LNCaP clone FGC (cell line): ENCODE measurements at regions not wholly inside any gene's neighbourhood (a gene's known extent, or its start where the extent isn't known, plus 50 kb on each side); places are given as distances from the start of the nearest gene placed in this dataset.

Experiments
- DNase-seq: peaks from one replicate; pipeline ENCODE4 v3.0.0-alpha.2; 2011; ENCODE audit warnings: low read depth
- H3K4me3 ChIP-seq: 2 replicates; pipeline ENCODE4 v1.5.1; 2011; ENCODE audit warnings: mild to moderate bottlenecking, low read depth, low read length, control low read depth
- CTCF ChIP-seq: IDR thresholded peaks from 2 replicates; pipeline ENCODE4 v1.5.1; 2012; ENCODE audit warnings: mild to moderate bottlenecking; ENCODE audit not compliant: control insufficient read depth, insufficient read depth; ENCODE audit errors: extremely low read depth

- peak; percentile 42 for TF ChIP-seq CTCF
- no peak overlapping the region for H3K4me3 ChIP-seq
- no peak for DNase-seq
These were observed 467.5 kb upstream of the CXADR start for GRCh38 chr21:17045214-17045853.

- no peak overlapping the region for H3K4me3 ChIP-seq
- DNase-seq = no peak
- TF ChIP-seq CTCF = no peak
These were observed 463.9 kb upstream of the CXADR start for GRCh38 chr21:17048974-17049373.

GRCh38 chr21:17050156-17050555 is 462.7 kb upstream of the CXADR start:
- no peak overlapping the region for H3K4me3 ChIP-seq
- DNase-seq = no peak
- TF ChIP-seq CTCF = no peak

- DNase-seq = no peak
- no peak overlapping the region for H3K4me3 ChIP-seq
These were observed 462.2 kb upstream of the CXADR start for GRCh38 chr21:17050646-17051045.

GRCh38 chr21:17051054-17051453 is 461.8 kb upstream of the CXADR start:
- TF ChIP-seq CTCF = no peak
- no peak for DNase-seq
- no peak overlapping the region for H3K4me3 ChIP-seq

More at GRCh38 chr21:17050646-17051045, 462.2 kb upstream of the CXADR start:
- no peak for TF ChIP-seq CTCF

GRCh38 chr21:17053321-17053720 is 459.5 kb upstream of the CXADR start:
- no peak for DNase-seq
- H3K4me3 ChIP-seq = no peak overlapping the region
- no peak for TF ChIP-seq CTCF

GRCh38 chr21:17059936-17060335 is 452.9 kb upstream of the CXADR start:
- TF ChIP-seq CTCF = no peak
- no peak for DNase-seq
- H3K4me3 ChIP-seq = no peak overlapping the region
